Right lung (tissue), 2 donors: ENCODE measurements at regions not wholly inside any gene's neighbourhood (a gene's known extent, or its start where the extent isn't known, plus 50 kb on each side); places are given as distances from the start of the nearest gene placed in this dataset.

ENCODE experiments used
- DNase-seq, 2 donors: peaks; one replicate each; pipeline ENCODE4 v3.0.0-alpha.2; 2013

- DNase-seq, result no peak
Observed at GRCh38 chr10:10359263-10359662, 658.4 kb upstream of the CELF2 start.

DNA sequence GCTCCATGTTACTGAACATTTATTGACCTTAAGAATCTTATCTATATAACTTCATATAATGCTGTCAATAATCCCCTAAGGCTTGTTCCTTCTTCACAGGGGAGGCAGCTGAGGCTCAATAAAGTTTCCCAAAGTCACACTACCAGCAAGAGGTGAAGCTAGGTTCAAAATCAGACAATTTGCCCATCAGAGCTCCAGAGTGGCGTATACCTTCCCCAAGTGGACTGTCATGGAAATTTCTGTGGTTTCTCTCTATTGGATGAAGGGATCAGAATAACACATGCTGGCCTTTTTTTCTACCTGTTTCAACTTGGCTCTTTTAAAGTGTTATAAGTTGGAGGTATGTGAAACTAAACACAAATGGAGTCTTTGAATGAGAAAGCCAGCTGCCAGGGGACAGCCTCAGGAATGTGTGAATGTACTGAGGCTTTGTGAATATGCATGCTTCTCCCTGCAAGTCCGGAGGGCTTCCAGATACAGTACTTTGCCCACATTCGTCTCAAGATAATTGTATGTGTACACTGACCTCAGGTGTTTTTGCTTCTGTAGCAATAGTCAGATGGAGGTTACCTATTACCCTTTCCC is 656.3 kb upstream of the CELF2 start:
- no peak for DNase-seq

GRCh38 chr10:10362800-10363199 is 654.9 kb upstream of the CELF2 start:
- no peak for DNase-seq

GRCh38 chr10:10363217-10363616 is 654.5 kb upstream of the CELF2 start:
- no peak for DNase-seq

DNA sequence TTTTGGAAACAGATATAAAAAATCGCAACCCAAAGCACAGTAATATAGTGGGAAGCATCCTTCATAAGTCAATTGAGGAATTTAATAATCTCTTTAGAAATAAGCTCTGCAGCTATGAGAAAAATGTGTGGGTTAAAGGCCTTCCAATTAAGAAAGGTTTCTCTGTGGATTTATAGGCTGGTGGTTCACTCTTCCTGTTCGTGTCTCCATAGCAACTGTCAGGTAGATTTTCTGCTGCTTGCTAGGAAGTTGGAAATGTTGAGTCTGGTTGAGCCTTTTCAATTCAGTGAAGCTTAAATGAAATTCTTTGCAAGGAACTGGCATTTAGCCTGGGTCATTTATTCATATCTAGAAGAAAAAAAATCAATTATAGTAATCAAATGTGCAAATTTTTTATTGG is 652.8 kb upstream of the CELF2 start:
- peak in 1 of 2 donors; percentile 35 for DNase-seq

DNA sequence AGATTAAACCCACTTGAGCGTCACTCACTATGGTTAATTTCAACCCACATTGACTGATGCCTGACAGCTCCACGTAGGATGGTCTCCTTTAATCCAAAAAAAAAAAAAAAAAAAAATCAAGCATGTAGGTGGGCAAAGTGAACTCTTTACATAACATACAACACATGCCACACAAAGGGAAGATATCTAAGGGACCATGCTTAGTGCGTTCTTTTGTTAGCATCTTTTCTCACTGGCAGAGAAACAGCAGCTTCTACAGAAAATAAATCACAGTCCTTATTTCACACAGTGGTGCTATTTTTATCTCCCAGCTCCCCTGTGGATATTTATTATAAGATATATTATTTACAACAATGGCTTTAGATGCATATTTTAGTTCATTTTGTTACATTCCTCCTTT is 652.0 kb upstream of the CELF2 start:
- no peak for DNase-seq

DNA sequence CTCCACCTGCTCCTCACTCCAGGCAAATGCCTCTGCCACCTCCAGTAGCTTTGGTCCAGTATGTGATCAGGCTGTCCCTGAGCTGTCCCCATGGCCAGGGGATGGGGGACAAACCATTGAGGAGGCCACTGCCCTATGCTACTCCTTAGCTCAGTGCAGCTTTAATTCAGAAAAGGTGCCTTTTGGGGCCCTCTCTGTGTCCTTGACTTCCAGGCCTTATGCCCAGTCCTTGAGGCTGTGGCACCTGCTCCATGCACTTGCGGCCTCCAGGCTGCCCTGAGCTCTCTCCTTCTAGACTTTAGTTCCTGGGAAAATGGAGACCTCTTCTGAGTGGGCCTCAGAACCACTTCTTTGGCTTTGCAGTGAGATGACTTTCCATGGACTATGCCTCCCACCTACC is 650.8 kb upstream of the CELF2 start:
- DNase-seq, result no peak

GRCh38 chr10:10367264-10367663 is 650.4 kb upstream of the CELF2 start:
- no peak for DNase-seq

- DNase-seq, result no peak
Observed at GRCh38 chr10:10368951-10369576, 648.6 kb upstream of the CELF2 start.

DNA sequence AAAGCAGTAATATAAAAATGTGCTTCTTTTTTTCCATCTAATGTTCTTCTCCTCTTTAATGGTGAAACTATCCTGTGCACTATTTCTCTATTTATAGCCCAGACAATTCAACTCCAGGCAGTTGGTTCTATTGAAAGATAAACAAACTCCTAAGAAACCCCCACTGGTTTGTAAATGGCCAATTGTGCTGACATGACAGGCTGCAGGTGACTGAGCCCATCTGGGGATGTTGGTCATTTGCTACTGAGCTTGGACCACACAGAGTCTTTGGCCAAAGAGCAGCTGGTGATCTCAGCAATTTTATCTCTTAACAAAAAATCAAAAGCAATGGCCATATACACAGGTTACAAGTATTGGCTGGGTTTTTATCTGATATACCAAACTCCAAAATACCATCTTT is 631.8 kb upstream of the CELF2 start:
- DNase-seq, result no peak

- no peak for DNase-seq
Observed at GRCh38 chr10:10389182-10389581, 628.5 kb upstream of the CELF2 start.

- DNase-seq, result peak in 1 of 2 donors; percentile 42
Observed at GRCh38 chr10:10392511-10392910, 625.2 kb upstream of the CELF2 start.

GRCh38 chr10:10394933-10395658 is 622.6 kb upstream of the CELF2 start:
- peak in 1 of 2 donors; percentile 23 for DNase-seq

DNA sequence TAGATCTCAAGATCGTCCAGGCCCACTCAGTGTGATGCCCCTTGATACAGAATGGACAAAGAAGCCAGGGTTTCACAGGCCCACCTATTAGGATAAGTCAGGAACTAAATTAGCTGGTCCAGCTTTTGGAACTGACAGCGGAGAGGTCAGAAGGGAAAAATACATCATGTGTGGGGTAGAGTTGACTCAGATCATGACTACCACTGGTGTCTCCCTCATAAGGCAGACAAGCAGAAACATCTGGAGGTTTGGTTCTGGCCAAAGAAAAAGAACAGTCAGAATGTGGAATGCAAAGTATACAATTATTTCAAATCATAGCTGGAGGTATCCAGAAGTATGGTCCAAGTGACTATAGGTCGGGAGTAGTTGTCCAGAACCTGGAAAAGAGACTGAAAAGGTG is 621.1 kb upstream of the CELF2 start:
- no peak for DNase-seq

DNA sequence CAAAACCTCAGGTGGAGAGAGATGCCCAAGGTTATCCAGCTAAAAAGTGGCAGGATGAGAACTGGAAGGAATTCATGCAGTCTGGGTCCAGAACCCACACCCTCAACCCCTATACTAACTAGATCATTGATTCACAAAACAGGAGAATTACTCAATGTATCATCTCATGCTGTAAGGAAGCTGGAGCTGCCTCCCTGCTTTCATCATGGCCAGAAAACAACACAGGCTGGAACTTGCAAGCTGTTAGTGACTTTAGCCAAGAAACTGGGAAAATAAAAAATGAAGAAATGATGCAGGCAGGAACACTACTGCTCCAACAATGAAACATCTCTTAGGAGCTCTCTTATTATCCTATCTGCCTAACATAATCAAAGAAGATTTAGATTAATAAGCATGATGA is 619.8 kb upstream of the CELF2 start:
- DNase-seq, result no peak

DNA sequence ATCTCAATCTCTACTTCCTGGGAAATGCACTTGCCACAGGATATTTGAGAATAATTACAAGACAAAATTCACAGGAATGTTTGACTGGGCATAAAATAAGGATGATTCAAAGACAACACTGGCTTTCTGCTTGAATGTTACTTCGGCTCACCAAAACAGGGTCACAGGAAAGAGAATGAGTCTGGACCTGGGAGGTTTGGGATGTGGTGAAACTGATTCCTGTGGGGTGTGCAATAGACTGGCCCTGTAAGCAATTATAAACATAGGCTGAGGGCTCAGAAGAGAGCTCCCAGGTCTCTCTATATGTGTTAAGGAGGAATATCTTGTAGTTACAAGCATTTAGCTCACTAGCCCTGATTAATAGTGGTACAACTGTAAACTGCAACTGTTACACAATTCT is 613.9 kb upstream of the CELF2 start:
- DNase-seq, result no peak

- DNase-seq, result no peak
Observed at GRCh38 chr10:10417671-10418070, 600.0 kb upstream of the CELF2 start.

DNA sequence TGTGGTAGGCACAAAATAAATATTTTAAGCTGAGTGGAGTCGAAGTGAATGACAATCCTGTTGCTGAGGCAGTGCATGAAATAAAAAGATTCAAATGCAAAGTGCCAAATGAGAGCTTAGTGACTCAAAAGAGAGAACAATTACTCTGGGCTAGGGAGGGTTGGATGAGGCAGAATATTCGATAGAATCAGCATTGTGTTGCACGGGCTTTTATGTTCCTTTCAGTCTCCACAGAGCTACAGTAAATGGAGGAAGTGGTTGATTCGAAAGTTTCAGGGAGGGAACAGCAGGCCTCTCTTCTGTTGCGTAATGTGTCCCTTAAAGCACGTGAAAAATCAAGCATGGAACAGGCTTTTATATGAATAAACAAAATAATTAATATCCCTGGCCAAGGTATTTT is 599.3 kb upstream of the CELF2 start:
- no peak for DNase-seq

DNA sequence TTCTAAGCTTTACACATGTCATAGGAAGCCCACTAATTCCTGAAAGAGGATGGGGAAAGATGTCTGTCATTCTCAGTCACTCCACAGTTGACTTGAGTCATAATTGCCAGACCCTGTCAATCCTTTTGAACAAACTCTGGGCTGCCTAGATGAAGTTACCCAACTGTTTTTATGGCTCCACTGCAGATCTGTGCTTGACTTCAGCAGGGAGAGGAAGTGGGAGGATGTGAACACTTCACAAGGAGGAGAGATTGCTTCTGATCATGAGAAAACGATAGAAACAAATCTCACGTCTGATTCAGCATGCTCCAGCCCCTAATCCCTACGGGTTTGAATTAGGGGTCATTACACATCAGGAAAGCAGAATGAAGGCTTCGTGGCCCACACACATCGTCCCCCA is 596.6 kb upstream of the CELF2 start:
- DNase-seq, result no peak

- no peak for DNase-seq
Observed at GRCh38 chr10:10431422-10432066, 586.1 kb upstream of the CELF2 start.

GRCh38 chr10:10432296-10433035 is 585.2 kb upstream of the CELF2 start:
- DNase-seq, result no peak

DNA sequence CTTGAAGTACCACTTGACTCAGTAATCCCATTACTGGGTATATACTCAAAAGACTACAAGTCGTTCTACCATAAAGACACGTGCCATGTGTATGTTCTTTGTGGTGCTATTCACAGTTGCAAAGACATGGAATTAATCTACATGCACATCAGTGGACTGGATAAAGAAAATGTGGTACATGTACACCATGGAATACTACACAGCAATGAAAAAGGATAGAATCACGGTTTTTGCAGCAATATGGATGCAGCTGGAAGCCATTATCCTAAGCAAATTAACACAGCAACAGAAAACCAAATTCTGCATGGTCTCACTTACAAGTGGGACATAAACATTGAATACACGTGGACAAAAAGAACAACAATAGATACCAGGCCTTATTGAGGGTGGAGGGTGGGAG is 583.4 kb upstream of the CELF2 start:
- DNase-seq, result no peak
